WI38 (cell line): ENCODE measurements at regions not wholly inside any gene's neighbourhood (a gene's known extent, or its start where the extent isn't known, plus 50 kb on each side); places are given as distances from the start of the nearest gene placed in this dataset.

Source experiments
- H3K4me3 ChIP-seq: 2 replicates; pipeline ENCODE4 v1.5.1; 2011; ENCODE audit warnings: low read depth, mild to moderate bottlenecking, control low read depth, low read length
- TF ChIP-seq, protein P1 (sequence below): IDR thresholded peaks from 2 replicates; pipeline ENCODE4 v1.5.1; 2012; ENCODE audit warnings: low read depth, mild to moderate bottlenecking, control low read depth, low read length

DNA sequence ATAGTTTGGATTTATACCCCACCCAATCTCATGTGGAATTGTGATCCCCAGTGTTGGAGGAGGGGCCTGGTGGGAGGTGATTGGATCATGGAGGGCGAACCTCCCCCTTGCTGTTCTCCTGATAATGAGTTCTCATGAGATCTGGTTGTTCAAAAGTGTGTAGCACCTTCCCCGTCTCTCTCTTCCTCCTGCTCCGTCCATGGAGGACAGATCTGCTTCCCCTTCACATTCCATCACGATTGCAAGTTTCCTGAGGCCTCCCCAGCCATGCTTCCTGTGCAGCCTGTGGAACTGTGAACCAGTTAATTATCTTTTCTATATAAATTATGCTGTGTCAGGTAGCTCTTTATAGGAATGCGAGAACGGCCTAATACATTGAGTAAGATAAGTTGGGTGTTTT is 518.8 kb upstream of the LCORL start:
- TF ChIP-seq, protein P1, sequence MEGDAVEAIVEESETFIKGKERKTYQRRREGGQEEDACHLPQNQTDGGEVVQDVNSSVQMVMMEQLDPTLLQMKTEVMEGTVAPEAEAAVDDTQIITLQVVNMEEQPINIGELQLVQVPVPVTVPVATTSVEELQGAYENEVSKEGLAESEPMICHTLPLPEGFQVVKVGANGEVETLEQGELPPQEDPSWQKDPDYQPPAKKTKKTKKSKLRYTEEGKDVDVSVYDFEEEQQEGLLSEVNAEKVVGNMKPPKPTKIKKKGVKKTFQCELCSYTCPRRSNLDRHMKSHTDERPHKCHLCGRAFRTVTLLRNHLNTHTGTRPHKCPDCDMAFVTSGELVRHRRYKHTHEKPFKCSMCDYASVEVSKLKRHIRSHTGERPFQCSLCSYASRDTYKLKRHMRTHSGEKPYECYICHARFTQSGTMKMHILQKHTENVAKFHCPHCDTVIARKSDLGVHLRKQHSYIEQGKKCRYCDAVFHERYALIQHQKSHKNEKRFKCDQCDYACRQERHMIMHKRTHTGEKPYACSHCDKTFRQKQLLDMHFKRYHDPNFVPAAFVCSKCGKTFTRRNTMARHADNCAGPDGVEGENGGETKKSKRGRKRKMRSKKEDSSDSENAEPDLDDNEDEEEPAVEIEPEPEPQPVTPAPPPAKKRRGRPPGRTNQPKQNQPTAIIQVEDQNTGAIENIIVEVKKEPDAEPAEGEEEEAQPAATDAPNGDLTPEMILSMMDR = no peak
- no peak overlapping the region for H3K4me3 ChIP-seq

- TF ChIP-seq, protein P1 = no peak
These were observed 516.6 kb upstream of the LCORL start for GRCh38 chr4:18538121-18538520.

DNA sequence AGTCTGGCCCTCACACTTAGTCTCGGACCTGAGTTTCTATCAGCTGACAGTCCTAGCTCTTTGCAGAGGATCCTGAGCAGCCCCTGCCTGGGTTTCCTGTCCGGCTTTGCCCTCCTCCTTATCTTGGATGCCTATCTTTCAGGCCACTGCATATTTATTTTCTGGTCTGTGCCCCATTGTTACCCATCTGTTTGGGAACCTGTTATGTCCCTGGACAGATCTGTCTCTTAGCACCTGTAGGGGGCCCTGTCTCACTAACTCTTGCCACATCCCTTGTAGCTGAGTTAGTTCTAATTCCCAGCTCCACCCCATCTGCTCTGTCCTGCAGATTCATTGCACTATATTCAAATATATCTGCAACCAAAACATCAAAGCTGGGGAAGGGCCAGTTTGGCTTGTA is 514.9 kb upstream of the LCORL start:
- H3K4me3 ChIP-seq = no peak overlapping the region
- TF ChIP-seq, protein P1 = no peak

More at GRCh38 chr4:18538121-18538520, 516.6 kb upstream of the LCORL start:
- no peak overlapping the region for H3K4me3 ChIP-seq

DNA sequence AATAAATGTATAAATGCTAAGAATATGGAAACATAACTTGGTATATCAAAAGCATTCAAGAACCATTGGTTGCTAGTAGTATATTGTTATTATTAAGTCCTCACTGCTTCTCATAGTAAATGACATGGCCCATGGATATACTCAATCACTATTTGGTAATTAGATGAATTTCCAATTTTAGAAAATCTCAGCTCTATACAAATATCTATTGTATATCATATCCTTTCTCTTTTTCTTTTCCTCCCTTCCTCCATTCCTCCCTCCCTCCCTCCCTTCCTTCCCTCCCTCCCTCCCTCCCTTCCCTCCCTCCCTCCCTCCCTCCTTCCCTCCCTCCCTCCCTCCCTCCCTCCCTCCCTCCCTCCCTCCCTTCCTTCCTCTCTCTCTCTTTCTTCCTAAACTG is 514.4 kb upstream of the LCORL start:
- H3K4me3 ChIP-seq = no peak overlapping the region
- TF ChIP-seq, protein P1 = no peak

DNA sequence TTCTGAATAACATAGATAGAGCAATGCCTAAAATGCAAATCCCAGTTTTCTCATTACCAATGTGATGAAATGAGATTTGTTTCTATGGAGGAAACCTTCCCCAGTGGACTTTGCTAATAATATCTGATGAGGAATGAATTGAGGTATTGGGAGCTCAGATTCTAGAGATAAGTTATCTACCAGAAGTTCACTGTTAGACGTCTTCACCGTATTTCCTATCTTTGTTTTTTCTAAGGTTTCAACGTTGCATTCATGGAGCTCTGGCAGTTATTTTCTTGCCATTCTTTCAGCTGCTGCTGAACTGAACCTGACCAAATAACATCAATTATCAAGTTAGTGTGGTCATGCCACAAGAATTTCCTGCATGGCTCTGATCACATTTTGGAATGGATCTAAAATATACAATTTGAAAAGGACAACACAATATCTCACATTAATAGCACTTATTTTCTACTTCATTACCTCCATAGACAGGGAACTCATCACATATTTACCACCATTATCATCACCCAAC is 511.8 kb upstream of the LCORL start:
- H3K4me3 ChIP-seq = no peak overlapping the region
- TF ChIP-seq, protein P1 = no peak

GRCh38 chr4:18531731-18532130 is 510.2 kb upstream of the LCORL start:
- TF ChIP-seq, protein P1 = no peak
- no peak overlapping the region for H3K4me3 ChIP-seq

- TF ChIP-seq, protein P1 = no peak
- no peak overlapping the region for H3K4me3 ChIP-seq
These were observed 507.9 kb upstream of the LCORL start for GRCh38 chr4:18529482-18529881.
